Astrocyte (in vitro differentiated cells and primary cell): ENCODE measurements at regions not wholly inside any gene's neighbourhood (a gene's known extent, or its start where the extent isn't known, plus 50 kb on each side); places are given as distances from the start of the nearest gene placed in this dataset.
A peak's percentile ranks its signal among the peaks of the same experiment; 100 is the strongest.

Experiments used
- DNase-seq: peaks from one replicate; pipeline ENCODE4 v3.0.0-alpha.2; 2010; ENCODE audit warnings: low read depth
- FAIRE-seq: peaks from 2 replicates; lab custom pipeline; 2011; peaks lifted over from hg19 to GRCh38; lab: Jason Lieb, UNC
- H2AFZ ChIP-seq: 2 replicates; pipeline ENCODE4 v1.6.0; 2012; ENCODE audit warnings: low read depth, low read length, inconsistent platforms
- H3K27ac ChIP-seq: 2 replicates; pipeline ENCODE4 v1.5.1; 2011; ENCODE audit warnings: low read depth, low read length, inconsistent platforms
- H3K27me3 ChIP-seq: 2 replicates; pipeline ENCODE4 v1.6.0; 2011; ENCODE audit warnings: low read length, inconsistent platforms; ENCODE audit not compliant: insufficient read depth
- H3K36me3 ChIP-seq: 2 replicates; pipeline ENCODE4 v1.5.1; 2011; ENCODE audit warnings: low read length, inconsistent platforms; ENCODE audit not compliant: insufficient read depth
- H3K4me1 ChIP-seq: 2 replicates; pipeline ENCODE4 v1.5.1; 2011; ENCODE audit warnings: low read length, inconsistent platforms; ENCODE audit not compliant: insufficient read depth
- H3K4me2 ChIP-seq: 2 replicates; pipeline ENCODE4 v1.6.0; 2012; ENCODE audit warnings: low read length, inconsistent platforms
- H3K4me3 ChIP-seq: 2 replicates; pipeline ENCODE4 v1.5.1; 2011; ENCODE audit warnings: low read depth, mild to moderate bottlenecking, low read length, inconsistent platforms; ENCODE audit not compliant: insufficient read depth
- H3K79me2 ChIP-seq: 2 replicates; pipeline ENCODE4 v1.6.0; 2012; ENCODE audit warnings: mild to moderate bottlenecking, low read length, inconsistent platforms; ENCODE audit not compliant: insufficient read depth
- H3K9ac ChIP-seq: 2 replicates; pipeline ENCODE4 v1.6.0; 2012; ENCODE audit warnings: mild to moderate bottlenecking, low read length, inconsistent platforms
- H3K9me3 ChIP-seq: 2 replicates; pipeline ENCODE4 v1.5.1; 2012; ENCODE audit warnings: low read depth, mild to moderate bottlenecking, low read length, inconsistent platforms; ENCODE audit not compliant: insufficient read depth
- H4K20me1 ChIP-seq: 2 replicates; pipeline ENCODE4 v1.6.0; 2012; ENCODE audit warnings: low read length, inconsistent platforms; ENCODE audit not compliant: insufficient read depth
- H3K27ac Mint-ChIP-seq: one replicate; pipeline ENCODE4 v1.8.0; 2021; ENCODE audit warnings: mild to moderate bottlenecking, mixed read lengths; ENCODE audit not compliant: unreplicated experiment
- H3K27me3 Mint-ChIP-seq: one replicate; pipeline ENCODE4 v1.8.0; 2021; ENCODE audit warnings: low read depth, mixed read lengths; ENCODE audit not compliant: unreplicated experiment
- H3K36me3 Mint-ChIP-seq: one replicate; pipeline ENCODE4 v1.8.0; 2021; ENCODE audit warnings: low read depth, mixed read lengths; ENCODE audit not compliant: unreplicated experiment
- H3K4me1 Mint-ChIP-seq: one replicate; pipeline ENCODE4 v1.8.0; 2021; ENCODE audit warnings: low read depth, mixed read lengths; ENCODE audit not compliant: unreplicated experiment
- H3K4me3 Mint-ChIP-seq: one replicate; pipeline ENCODE4 v1.8.0; 2021; ENCODE audit warnings: mild to moderate bottlenecking, moderate library complexity, mixed read lengths; ENCODE audit not compliant: unreplicated experiment
- H3K9me3 Mint-ChIP-seq: one replicate; pipeline ENCODE4 v1.8.0; 2021; ENCODE audit warnings: mild to moderate bottlenecking, mixed read lengths; ENCODE audit not compliant: unreplicated experiment
- CTCF ChIP-seq: IDR thresholded peaks from 2 replicates; pipeline ENCODE4 v1.5.1; 2011; ENCODE audit warnings: low read depth, mild to moderate bottlenecking, inconsistent platforms, low read length, moderate library complexity; ENCODE audit not compliant: insufficient read depth
- EZH2 ChIP-seq: IDR thresholded peaks from 2 replicates; pipeline ENCODE4 v1.6.1; 2012; ENCODE audit warnings: mild to moderate bottlenecking, low read length, inconsistent platforms; ENCODE audit not compliant: insufficient read depth

DNA sequence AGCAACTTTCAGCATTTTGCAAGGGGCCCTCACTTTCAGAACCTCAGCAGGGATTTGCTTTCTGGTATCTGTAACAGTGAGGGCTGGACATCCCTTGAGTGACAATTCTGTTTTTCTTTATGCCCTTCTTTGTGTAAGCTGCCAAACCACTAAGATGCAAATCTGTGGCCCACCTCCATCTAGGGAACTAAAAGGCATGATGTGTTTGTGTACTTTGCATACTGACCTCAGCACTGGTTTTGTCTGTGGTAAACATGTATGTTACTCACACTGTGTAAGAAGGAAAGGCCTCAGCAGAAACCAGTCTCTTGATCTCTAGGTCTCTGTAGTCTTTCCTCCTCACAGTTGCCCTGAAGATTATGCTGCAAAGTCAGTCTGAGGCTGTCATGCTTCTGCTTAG lies 396.6 kb upstream of the DYNLRB2 start:
- Histone ChIP-seq H4K20me1 (no peaks in the 10 kb centered on the region), H3K4me2 (no peak overlapping the region), H3K36me3 (no peaks in the 10 kb centered on the region), H2AFZ (no peak overlapping the region), H3K79me2 (no peaks in the 10 kb centered on the region), H3K27me3 (no peaks in the 10 kb centered on the region), H3K27ac (no peak overlapping the region), H3K4me1 (peaks cover 8% of the 10 kb centered on the region), H3K9ac (no peak overlapping the region), H3K9me3 (no peaks in the 10 kb centered on the region), H3K4me3 (no peak overlapping the region)
- Mint-ChIP-seq H3K4me3 (no peak overlapping the region), H3K9me3 (peaks cover 37% of the 10 kb centered on the region), H3K27me3 (peaks cover 7% of the 10 kb centered on the region), H3K4me1 (peaks cover 9% of the 10 kb centered on the region), H3K27ac (no peak overlapping the region), H3K36me3 (peaks cover 1% of the 10 kb centered on the region)
- DNase-seq: peak; percentile 67
- no peak for FAIRE-seq
- TF ChIP-seq EZH2 (no peak), CTCF (no peak)

GRCh38 chr16:80142940-80143339 lies 397.9 kb upstream of the DYNLRB2 start:
- peaks cover 8% of the 10 kb centered on the region for H3K4me1 ChIP-seq
- Mint-ChIP-seq H3K9me3 (peaks cover 37% of the 10 kb centered on the region), H3K36me3 (peaks cover 1% of the 10 kb centered on the region), H3K27ac (no peak overlapping the region), H3K4me1 (peaks cover 9% of the 10 kb centered on the region), H3K27me3 (peaks cover 7% of the 10 kb centered on the region), H3K4me3 (no peak overlapping the region)
- no peaks in the 10 kb centered on the region for H4K20me1 ChIP-seq
- H3K27me3 ChIP-seq: no peaks in the 10 kb centered on the region
- H3K79me2 ChIP-seq: no peaks in the 10 kb centered on the region
- no peak overlapping the region for H3K9ac ChIP-seq
- H3K4me3 ChIP-seq: no peak overlapping the region
- DNase-seq (no peak), FAIRE-seq (no peak)
- H2AFZ ChIP-seq: no peak overlapping the region
- H3K36me3 ChIP-seq: no peaks in the 10 kb centered on the region
- TF ChIP-seq EZH2: no peak
- TF ChIP-seq CTCF: no peak
- H3K4me2 ChIP-seq: no peak overlapping the region
- H3K27ac ChIP-seq: no peak overlapping the region
- no peaks in the 10 kb centered on the region for H3K9me3 ChIP-seq

- peaks cover 9% of the 10 kb centered on the region for H3K4me1 Mint-ChIP-seq
- peaks cover 41% of the 10 kb centered on the region for H3K9me3 Mint-ChIP-seq
- no peak for TF ChIP-seq CTCF
- no peak for TF ChIP-seq EZH2
- no peaks in the 10 kb centered on the region for H3K27me3 ChIP-seq
- H3K36me3 Mint-ChIP-seq: peaks cover 1% of the 10 kb centered on the region
- H3K4me3 ChIP-seq: no peak overlapping the region
- no peak overlapping the region for H3K4me3 Mint-ChIP-seq
- H3K27ac Mint-ChIP-seq: no peak overlapping the region
- H3K36me3 ChIP-seq: no peaks in the 10 kb centered on the region
- H3K79me2 ChIP-seq: no peaks in the 10 kb centered on the region
- H3K27me3 Mint-ChIP-seq: peaks cover 4% of the 10 kb centered on the region
- no peak overlapping the region for H2AFZ ChIP-seq
- H3K9ac ChIP-seq: no peak overlapping the region
- DNase-seq (no peak), FAIRE-seq (no peak)
- H4K20me1 ChIP-seq: no peaks in the 10 kb centered on the region
- H3K27ac ChIP-seq: no peak overlapping the region
- H3K4me1 ChIP-seq: peaks cover 8% of the 10 kb centered on the region
- H3K4me2 ChIP-seq: no peak overlapping the region
- no peaks in the 10 kb centered on the region for H3K9me3 ChIP-seq
These were observed 398.5 kb upstream of the DYNLRB2 start for GRCh38 chr16:80142281-80142680.
